ENCODE measurements at regions not wholly inside any gene's neighbourhood (a gene's known extent, or its start where the extent isn't known, plus 50 kb on each side); places are given as distances from the start of the nearest gene placed in this dataset.

- TF ChIP-seq CTCF (IDR thresholded peaks at IDR 0.05) (no peak), POLR2A (IDR thresholded peaks at IDR 0.05) (no peak)
These were observed 112.2 kb upstream of the ALDH1B1 start for GRCh38 chr9:38280251-38280800.

Data from right lobe of liver (tissue), 4 donors.